ENCODE measurements at regions not wholly inside any gene's neighbourhood (a gene's known extent, or its start where the extent isn't known, plus 50 kb on each side); places are given as distances from the start of the nearest gene placed in this dataset.

DNA sequence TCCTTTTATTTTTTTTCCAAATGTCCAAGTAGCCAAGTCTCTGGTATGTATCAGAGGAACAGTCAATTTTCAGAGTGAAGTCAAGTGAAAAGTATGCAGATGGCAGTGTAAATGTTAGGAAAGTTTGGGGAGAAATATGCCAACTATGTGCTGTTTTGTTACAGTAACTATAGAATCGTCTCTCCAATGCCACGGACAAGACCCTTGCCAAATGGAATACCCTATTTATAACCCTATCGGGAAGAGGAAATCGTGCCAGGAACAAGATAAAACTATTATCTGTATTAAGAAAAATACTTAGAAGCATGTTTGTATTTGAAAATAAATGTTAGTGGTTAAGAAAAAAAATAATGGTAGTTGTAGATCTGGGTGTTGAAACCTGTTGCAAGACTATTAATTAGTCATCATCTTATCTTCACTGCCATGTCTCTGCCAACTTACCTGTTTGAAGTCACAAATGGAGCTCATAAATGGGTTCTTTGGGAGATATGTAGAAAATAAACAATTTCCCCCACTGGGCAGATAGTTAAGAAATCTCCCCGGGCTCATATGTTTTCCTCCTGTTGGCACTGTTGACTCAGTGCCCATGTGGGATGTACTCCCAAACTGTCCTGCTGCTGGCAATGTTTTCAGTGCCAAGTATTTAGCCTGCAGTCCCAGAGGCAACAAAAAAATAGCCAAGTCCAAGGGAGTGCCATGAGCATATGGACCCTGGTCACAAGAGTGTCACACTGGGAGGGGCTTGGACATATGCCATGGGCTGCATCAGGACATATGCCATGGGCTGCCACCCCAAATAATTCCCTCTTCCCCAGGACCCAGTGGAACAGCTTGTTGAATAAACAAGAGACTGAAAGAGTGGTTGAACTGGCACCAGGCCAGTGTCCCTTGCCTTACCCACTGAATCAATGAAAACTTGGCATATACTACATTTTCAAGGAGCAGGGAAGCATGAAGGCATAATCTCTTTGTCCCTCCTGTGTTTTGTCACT, 366.9 kb downstream of the OSR1 start:
- Histone ChIP-seq H3K4me1 (ENCODE audit: control insufficient read depth, insufficient read depth, low read length) (peaks cover 14% of the 10 kb centered on the region), H4K91ac (ENCODE audit: insufficient read depth, low read depth, low read length) (peak overlapping the region; percentile 95), H4K8ac (ENCODE audit: low read depth in 2 of 2, low read length in 2 of 2) (peak overlapping the region; percentile 78 to 82), H3K79me1 (ENCODE audit: low read depth in 1 of 2, low read length in 2 of 2) (no peaks in the 10 kb centered on the region), H3K56ac (ENCODE audit: extremely low read depth, insufficient read depth, low read length) (peak overlapping the region; percentile 32; the same call in 1 of the 2 replicates), H3K9me1 (ENCODE audit: insufficient read depth, low read length) (peaks cover 4% of the 10 kb centered on the region), H3K9me3 (ENCODE audit: control insufficient read depth, insufficient read depth, low read length) (no peaks in the 10 kb centered on the region), H3K4ac (ENCODE audit: low read depth, low read length) (peak overlapping the region; percentile 97), H2BK120ac (ENCODE audit: low read depth, low read length) (peak overlapping the region; percentile 97), H3K14ac (replicated peaks; ENCODE audit: low read depth, low read length) (peak overlapping the region; percentile 90), H4K20me1 (ENCODE audit: insufficient read depth, low read length) (no peaks in the 10 kb centered on the region), H2BK20ac (ENCODE audit: low read depth, low read length) (peak overlapping the region; percentile 98), H4K5ac (ENCODE audit: low read depth, low read length) (peak overlapping the region; percentile 94), H3K36me3 (ENCODE audit: control insufficient read depth, insufficient read depth, low read length) (no peaks in the 10 kb centered on the region), H2BK15ac (ENCODE audit: low read depth, low read length) (peak overlapping the region; percentile 96), H2BK5ac (ENCODE audit: low read depth, low read length, poor library complexity, severe bottlenecking) (peak overlapping the region; percentile 92), H3K9ac (ENCODE audit: low read depth, low read length) (no peak overlapping the region), H3K23ac (ENCODE audit: low read depth, low read length) (peak overlapping the region; percentile 83), H2AK9ac (replicated peaks; ENCODE audit: low read depth, low read length, poor library complexity) (peak overlapping the region; percentile 95), H3K27ac (ENCODE audit: insufficient read depth, low read length) (peak overlapping the region; percentile 80), H3K4me3 (ENCODE audit: insufficient read depth, low read depth, low read length) (no peak overlapping the region), H3K27me3 (ENCODE audit: control insufficient read depth, insufficient read depth, low read length) (no peaks in the 10 kb centered on the region), H2AFZ (replicated peaks; ENCODE audit: low read length, poor library complexity) (peak overlapping the region; percentile 76), H3K4me2 (ENCODE audit: low read depth, low read length) (peak overlapping the region; percentile 54), H2AK5ac (ENCODE audit: low read depth, low read length) (peak overlapping the region; percentile 97), H3K18ac (ENCODE audit: low read depth, low read length) (peak overlapping the region; percentile 96)
- TF ChIP-seq CEBPB (IDR thresholded peaks at IDR 0.05; ENCODE audit: low read depth, low read length) = peak; percentile 70
- TF ChIP-seq, protein P1, sequence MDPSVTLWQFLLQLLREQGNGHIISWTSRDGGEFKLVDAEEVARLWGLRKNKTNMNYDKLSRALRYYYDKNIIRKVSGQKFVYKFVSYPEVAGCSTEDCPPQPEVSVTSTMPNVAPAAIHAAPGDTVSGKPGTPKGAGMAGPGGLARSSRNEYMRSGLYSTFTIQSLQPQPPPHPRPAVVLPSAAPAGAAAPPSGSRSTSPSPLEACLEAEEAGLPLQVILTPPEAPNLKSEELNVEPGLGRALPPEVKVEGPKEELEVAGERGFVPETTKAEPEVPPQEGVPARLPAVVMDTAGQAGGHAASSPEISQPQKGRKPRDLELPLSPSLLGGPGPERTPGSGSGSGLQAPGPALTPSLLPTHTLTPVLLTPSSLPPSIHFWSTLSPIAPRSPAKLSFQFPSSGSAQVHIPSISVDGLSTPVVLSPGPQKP (IDR thresholded peaks at IDR 0.05; ENCODE audit: borderline replicate concordance, low read depth, low read length) = no peak
- TF ChIP-seq, protein P2, sequence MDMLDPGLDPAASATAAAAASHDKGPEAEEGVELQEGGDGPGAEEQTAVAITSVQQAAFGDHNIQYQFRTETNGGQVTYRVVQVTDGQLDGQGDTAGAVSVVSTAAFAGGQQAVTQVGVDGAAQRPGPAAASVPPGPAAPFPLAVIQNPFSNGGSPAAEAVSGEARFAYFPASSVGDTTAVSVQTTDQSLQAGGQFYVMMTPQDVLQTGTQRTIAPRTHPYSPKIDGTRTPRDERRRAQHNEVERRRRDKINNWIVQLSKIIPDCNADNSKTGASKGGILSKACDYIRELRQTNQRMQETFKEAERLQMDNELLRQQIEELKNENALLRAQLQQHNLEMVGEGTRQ (IDR thresholded peaks at IDR 0.05; ENCODE audit: low read depth, low read length) = no peak
- peak; percentile 65 for ATAC-seq (ENCODE audit: low read depth)
- DNase-seq = peak; percentile 78
- dilution Hi-C loops (cut with HindIII; ENCODE audit: low sequenced_read_pairs, unreplicated experiment) = no loop called here
- intact Hi-C loops (cut with micrococcal nuclease) = no loop called here
- WGBS, 2 experiments (ENCODE audit: extremely low coverage in 2 of 2, insufficient read length in 1 of 2) = no CpG with 5 or more reads among the region's 5 CpGs
- BruUV-seq (replicated peaks) = no TSS peak
- ChIA-PET POLR2A (ENCODE audit: unreplicated experiment) (no interaction called here), CTCF (interaction anchor here (1.1 to 1.2 kb wide), 2 partner anchors 13 to 182 kb away, joined by 3 to 6 read pairs; no protein-coding TSS in a partner anchor)
- in situ Hi-C loops (cut with MboI; ENCODE audit: low sequenced_read_pairs) = no loop called here

All from IMR-90 (cell line).